ENCODE measurements at regions not wholly inside any gene's neighbourhood (a gene's known extent, or its start where the extent isn't known, plus 50 kb on each side); places are given as distances from the start of the nearest gene placed in this dataset.

DNA sequence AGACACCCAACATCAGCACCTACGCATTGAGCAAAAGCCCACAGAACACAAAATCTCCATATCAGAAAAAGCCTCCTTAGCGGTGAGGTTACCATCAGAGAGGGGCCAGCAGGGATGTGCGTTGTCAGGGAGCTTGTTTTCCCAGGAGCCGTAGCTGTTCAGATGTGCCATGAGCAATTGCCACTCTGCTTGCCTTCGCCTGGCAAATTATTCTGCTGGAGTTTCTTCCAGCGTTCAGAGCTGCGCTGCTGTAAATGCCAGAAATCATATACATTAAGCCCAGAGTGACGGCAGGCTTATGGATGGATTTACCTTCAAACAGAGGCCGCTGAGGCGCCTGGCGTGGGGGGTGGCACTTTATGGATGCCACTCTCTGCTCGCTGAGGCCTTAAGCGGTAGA, 632.3 kb downstream of the BCOR start:
- TF ChIP-seq EZH2 (IDR thresholded peaks at IDR 0.05; ENCODE audit: low read length, unreplicated experiment) (no peak), CTCF (conservative IDR thresholded peaks at IDR 0.05; ENCODE audit: low read depth, low read length) (no peak), EZH2phosphoT487 (IDR thresholded peaks at IDR 0.05; ENCODE audit: borderline replicate concordance, low read length) (no peak)
